GM12878 (cell line): ENCODE measurements at regions not wholly inside any gene's neighbourhood (a gene's known extent, or its start where the extent isn't known, plus 50 kb on each side); places are given as distances from the start of the nearest gene placed in this dataset.

ENCODE experiments used
- BHLHE40 ChIP-seq, 2 experiments: fragments of 450-650 bp in 1 of 2; IDR thresholded peaks; 2 replicates each; pipeline ENCODE4 v1.6.1; 2011 to 2017; ENCODE audit warnings: low read depth in 2 of 2, borderline replicate concordance in 1 of 2, improper control_type of control experiment in 1 of 2, low read length in 1 of 2, mild to moderate bottlenecking in 1 of 2
- BMI1 ChIP-seq: fragments of 450-650 bp; IDR thresholded peaks from 2 replicates; pipeline ENCODE4 v1.6.1; 2016; ENCODE audit warnings: mild to moderate bottlenecking, moderate library complexity, borderline replicate concordance
- CHD1 ChIP-seq: IDR thresholded peaks from 2 replicates; pipeline ENCODE4 v1.6.1; 2012; ENCODE audit warnings: low read depth, low read length, improper control_type of control experiment
- ESRRA ChIP-seq: IDR thresholded peaks from 2 replicates; pipeline ENCODE4 v1.6.1; 2012; ENCODE audit warnings: mild to moderate bottlenecking, low read length, improper control_type of control experiment
- MEF2A ChIP-seq: IDR thresholded peaks from 2 replicates; pipeline ENCODE4 v1.6.1; 2011; ENCODE audit warnings: low read depth, mild to moderate bottlenecking, low read length, moderate library complexity; ENCODE audit not compliant: insufficient read depth
- MEF2B ChIP-seq: fragments of 450-650 bp; IDR thresholded peaks from 2 replicates; pipeline ENCODE4 v1.6.1; 2018; ENCODE audit warnings: mild to moderate bottlenecking, moderate library complexity; ENCODE audit not compliant: partially characterized antibody, poor library complexity, severe bottlenecking
- MTA3 ChIP-seq: IDR thresholded peaks from 2 replicates; pipeline ENCODE4 v1.6.1; 2012; ENCODE audit warnings: low read length, inconsistent platforms, borderline replicate concordance
- NR2F1 ChIP-seq: fragments of 450-650 bp; conservative IDR thresholded peaks from 2 replicates; pipeline ENCODE4 v1.6.1; 2017; ENCODE audit warnings: mild to moderate bottlenecking
- PAX5 ChIP-seq: IDR thresholded peaks from 2 replicates; pipeline ENCODE4 v1.6.1; 2011; ENCODE audit warnings: low read depth, low read length, borderline replicate concordance
- RB1 ChIP-seq: fragments of 450-650 bp; formaldehyde crosslinking; IDR thresholded peaks from 2 replicates; pipeline ENCODE4 v1.6.1; 2017; ENCODE audit warnings: mild to moderate bottlenecking, borderline replicate concordance
- SMAD5 ChIP-seq: IDR thresholded peaks from 2 replicates; pipeline ENCODE4 v1.6.1; 2016; ENCODE audit warnings: antibody characterized with exemption, low read depth
- SMARCA5 ChIP-seq: fragments of 450-650 bp; IDR thresholded peaks from 2 replicates; pipeline ENCODE4 v1.6.1; 2017; ENCODE audit warnings: mild to moderate bottlenecking
- YY1 ChIP-seq: IDR thresholded peaks from 2 replicates; pipeline ENCODE4 v1.6.1; 2011; ENCODE audit warnings: low read depth, mild to moderate bottlenecking, low read length
- ZNF274 ChIP-seq: IDR thresholded peaks from one replicate; pipeline ENCODE4 v1.8.0; 2011; ENCODE audit not compliant: insufficient read length, insufficient read depth
- TF ChIP-seq, protein P1 (sequence below): fragments of 450-650 bp; IDR thresholded peaks from 2 replicates; pipeline ENCODE4 v1.6.1; 2017; ENCODE audit warnings: antibody characterized with exemption, mild to moderate bottlenecking, moderate library complexity
- TF ChIP-seq, protein P2 (sequence below): fragments of 450-650 bp; IDR thresholded peaks from 2 replicates; pipeline ENCODE4 v1.6.1; 2014; ENCODE audit warnings: mild to moderate bottlenecking
- TF ChIP-seq, protein P3 (sequence below): fragments of 450-650 bp; conservative IDR thresholded peaks from 2 replicates; pipeline ENCODE4 v1.6.1; 2017; ENCODE audit warnings: mild to moderate bottlenecking, moderate library complexity
- TF ChIP-seq, protein P4 (sequence below): fragments of 450-650 bp; IDR thresholded peaks from 2 replicates; pipeline ENCODE4 v1.6.1; 2016; ENCODE audit warnings: mild to moderate bottlenecking, moderate library complexity, borderline replicate concordance
- TF ChIP-seq, protein P5 (sequence below): IDR thresholded peaks from 2 replicates; pipeline ENCODE4 v1.6.1; 2011; ENCODE audit warnings: mild to moderate bottlenecking, low read depth, low read length, moderate library complexity; ENCODE audit not compliant: insufficient replicate concordance

DNA sequence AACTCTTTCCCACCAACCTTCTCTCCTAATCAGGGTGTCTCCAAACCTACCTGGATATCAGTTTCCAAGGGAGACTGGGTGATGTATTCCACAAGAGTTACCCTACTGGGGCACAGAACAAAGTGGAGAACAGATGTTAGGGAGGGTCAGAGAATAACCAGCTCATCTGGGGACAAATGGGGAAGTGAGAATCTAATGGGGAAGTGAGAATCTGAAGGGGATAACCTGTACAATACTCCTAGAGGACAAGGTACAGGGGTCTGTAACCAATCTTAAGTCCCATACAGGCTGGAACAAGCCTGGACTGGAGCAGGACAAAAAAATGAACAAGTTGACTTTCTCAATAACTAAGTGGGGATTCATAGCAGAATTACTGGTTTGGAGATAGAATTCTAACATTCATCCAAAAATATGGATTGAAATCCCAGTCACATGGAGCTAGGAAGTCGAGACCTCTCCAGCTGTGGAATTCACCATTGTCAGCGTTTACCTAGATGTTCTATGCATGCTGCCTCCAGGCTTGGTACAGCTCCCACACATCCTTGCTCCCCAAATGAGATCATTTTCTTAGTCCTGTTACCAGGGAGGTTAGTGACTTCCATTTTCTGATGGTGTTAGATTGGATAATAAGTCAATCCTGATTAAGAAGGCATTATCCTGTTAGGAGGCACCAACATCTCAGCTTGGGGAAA lies 214.8 kb upstream of the MOCS1 start (continued):
- peak in 1 of 2 experiments; percentile 48; a peak in 1 of 4 replicates for TF ChIP-seq BHLHE40 (IDR thresholded peaks at IDR 0.05; ENCODE audit: borderline replicate concordance in 1 of 2, low read depth in 2 of 2, low read length in 1 of 2)
- TF ChIP-seq SMARCA5 = no peak
- no peak for TF ChIP-seq ESRRA
- TF ChIP-seq, protein P1, sequence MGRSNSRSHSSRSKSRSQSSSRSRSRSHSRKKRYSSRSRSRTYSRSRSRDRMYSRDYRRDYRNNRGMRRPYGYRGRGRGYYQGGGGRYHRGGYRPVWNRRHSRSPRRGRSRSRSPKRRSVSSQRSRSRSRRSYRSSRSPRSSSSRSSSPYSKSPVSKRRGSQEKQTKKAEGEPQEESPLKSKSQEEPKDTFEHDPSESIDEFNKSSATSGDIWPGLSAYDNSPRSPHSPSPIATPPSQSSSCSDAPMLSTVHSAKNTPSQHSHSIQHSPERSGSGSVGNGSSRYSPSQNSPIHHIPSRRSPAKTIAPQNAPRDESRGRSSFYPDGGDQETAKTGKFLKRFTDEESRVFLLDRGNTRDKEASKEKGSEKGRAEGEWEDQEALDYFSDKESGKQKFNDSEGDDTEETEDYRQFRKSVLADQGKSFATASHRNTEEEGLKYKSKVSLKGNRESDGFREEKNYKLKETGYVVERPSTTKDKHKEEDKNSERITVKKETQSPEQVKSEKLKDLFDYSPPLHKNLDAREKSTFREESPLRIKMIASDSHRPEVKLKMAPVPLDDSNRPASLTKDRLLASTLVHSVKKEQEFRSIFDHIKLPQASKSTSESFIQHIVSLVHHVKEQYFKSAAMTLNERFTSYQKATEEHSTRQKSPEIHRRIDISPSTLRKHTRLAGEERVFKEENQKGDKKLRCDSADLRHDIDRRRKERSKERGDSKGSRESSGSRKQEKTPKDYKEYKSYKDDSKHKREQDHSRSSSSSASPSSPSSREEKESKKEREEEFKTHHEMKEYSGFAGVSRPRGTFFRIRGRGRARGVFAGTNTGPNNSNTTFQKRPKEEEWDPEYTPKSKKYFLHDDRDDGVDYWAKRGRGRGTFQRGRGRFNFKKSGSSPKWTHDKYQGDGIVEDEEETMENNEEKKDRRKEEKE = no peak
- TF ChIP-seq, protein P2, sequence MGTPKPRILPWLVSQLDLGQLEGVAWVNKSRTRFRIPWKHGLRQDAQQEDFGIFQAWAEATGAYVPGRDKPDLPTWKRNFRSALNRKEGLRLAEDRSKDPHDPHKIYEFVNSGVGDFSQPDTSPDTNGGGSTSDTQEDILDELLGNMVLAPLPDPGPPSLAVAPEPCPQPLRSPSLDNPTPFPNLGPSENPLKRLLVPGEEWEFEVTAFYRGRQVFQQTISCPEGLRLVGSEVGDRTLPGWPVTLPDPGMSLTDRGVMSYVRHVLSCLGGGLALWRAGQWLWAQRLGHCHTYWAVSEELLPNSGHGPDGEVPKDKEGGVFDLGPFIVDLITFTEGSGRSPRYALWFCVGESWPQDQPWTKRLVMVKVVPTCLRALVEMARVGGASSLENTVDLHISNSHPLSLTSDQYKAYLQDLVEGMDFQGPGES = no peak
- TF ChIP-seq SMAD5 = no peak
- peak; percentile 95 for TF ChIP-seq BMI1
- TF ChIP-seq MEF2B = peak; percentile 74
- no peak for TF ChIP-seq ZNF274
- no peak for TF ChIP-seq CHD1
- TF ChIP-seq RB1 = no peak
- TF ChIP-seq, protein P3, sequence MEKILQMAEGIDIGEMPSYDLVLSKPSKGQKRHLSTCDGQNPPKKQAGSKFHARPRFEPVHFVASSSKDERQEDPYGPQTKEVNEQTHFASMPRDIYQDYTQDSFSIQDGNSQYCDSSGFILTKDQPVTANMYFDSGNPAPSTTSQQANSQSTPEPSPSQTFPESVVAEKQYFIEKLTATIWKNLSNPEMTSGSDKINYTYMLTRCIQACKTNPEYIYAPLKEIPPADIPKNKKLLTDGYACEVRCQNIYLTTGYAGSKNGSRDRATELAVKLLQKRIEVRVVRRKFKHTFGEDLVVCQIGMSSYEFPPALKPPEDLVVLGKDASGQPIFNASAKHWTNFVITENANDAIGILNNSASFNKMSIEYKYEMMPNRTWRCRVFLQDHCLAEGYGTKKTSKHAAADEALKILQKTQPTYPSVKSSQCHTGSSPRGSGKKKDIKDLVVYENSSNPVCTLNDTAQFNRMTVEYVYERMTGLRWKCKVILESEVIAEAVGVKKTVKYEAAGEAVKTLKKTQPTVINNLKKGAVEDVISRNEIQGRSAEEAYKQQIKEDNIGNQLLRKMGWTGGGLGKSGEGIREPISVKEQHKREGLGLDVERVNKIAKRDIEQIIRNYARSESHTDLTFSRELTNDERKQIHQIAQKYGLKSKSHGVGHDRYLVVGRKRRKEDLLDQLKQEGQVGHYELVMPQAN = peak; percentile 36; the same call in 1 of the 2 replicates
- TF ChIP-seq, protein P4, sequence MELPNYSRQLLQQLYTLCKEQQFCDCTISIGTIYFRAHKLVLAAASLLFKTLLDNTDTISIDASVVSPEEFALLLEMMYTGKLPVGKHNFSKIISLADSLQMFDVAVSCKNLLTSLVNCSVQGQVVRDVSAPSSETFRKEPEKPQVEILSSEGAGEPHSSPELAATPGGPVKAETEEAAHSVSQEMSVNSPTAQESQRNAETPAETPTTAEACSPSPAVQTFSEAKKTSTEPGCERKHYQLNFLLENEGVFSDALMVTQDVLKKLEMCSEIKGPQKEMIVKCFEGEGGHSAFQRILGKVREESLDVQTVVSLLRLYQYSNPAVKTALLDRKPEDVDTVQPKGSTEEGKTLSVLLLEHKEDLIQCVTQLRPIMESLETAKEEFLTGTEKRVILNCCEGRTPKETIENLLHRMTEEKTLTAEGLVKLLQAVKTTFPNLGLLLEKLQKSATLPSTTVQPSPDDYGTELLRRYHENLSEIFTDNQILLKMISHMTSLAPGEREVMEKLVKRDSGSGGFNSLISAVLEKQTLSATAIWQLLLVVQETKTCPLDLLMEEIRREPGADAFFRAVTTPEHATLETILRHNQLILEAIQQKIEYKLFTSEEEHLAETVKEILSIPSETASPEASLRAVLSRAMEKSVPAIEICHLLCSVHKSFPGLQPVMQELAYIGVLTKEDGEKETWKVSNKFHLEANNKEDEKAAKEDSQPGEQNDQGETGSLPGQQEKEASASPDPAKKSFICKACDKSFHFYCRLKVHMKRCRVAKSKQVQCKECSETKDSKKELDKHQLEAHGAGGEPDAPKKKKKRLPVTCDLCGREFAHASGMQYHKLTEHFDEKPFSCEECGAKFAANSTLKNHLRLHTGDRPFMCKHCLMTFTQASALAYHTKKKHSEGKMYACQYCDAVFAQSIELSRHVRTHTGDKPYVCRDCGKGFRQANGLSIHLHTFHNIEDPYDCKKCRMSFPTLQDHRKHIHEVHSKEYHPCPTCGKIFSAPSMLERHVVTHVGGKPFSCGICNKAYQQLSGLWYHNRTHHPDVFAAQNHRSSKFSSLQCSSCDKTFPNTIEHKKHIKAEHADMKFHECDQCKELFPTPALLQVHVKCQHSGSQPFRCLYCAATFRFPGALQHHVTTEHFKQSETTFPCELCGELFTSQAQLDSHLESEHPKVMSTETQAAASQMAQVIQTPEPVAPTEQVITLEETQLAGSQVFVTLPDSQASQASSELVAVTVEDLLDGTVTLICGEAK = no peak
- peak; percentile 94; the same call in 1 of the 2 replicates for TF ChIP-seq PAX5
- peak; percentile 63 for TF ChIP-seq NR2F1
- peak; percentile 86; the same call in 1 of the 2 replicates for TF ChIP-seq MTA3
- TF ChIP-seq YY1 = no peak
- TF ChIP-seq MEF2A = no peak; the same call in 1 of the 2 replicates
- TF ChIP-seq, protein P5, sequence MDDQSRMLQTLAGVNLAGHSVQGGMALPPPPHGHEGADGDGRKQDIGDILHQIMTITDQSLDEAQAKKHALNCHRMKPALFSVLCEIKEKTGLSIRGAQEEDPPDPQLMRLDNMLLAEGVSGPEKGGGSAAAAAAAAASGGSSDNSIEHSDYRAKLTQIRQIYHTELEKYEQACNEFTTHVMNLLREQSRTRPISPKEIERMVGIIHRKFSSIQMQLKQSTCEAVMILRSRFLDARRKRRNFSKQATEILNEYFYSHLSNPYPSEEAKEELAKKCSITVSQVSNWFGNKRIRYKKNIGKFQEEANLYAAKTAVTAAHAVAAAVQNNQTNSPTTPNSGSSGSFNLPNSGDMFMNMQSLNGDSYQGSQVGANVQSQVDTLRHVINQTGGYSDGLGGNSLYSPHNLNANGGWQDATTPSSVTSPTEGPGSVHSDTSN = no peak
